ENCODE measurements at regions not wholly inside any gene's neighbourhood (a gene's known extent, or its start where the extent isn't known, plus 50 kb on each side); places are given as distances from the start of the nearest gene placed in this dataset.

- Histone ChIP-seq H3K9ac (no peak overlapping the region), H3K4me1 (peaks cover 18% of the 10 kb centered on the region), H3K4me2 (peak overlapping the region; percentile 31), H3K27me3 (no peaks in the 10 kb centered on the region), H3K4me3 (no peak overlapping the region), H3K27ac (no peak overlapping the region), H3K9me3 (no peaks in the 10 kb centered on the region), H4K20me1 (no peaks in the 10 kb centered on the region), H3K36me3 (no peaks in the 10 kb centered on the region)
- TF ChIP-seq Cebpa-rat (IDR thresholded peaks at IDR 0.05): no peak
Observed at GRCh38 chr3:193831495-193832455, 238.8 kb downstream of the OPA1 start.

- Histone ChIP-seq H3K36me3 (no peaks in the 10 kb centered on the region), H3K4me3 (no peak overlapping the region), H3K4me1 (peaks cover 9% of the 10 kb centered on the region), H4K20me1 (no peaks in the 10 kb centered on the region), H3K27me3 (no peaks in the 10 kb centered on the region), H3K9me3 (no peaks in the 10 kb centered on the region), H3K27ac (no peak overlapping the region), H3K4me2 (no peak overlapping the region), H3K9ac (no peak overlapping the region)
- TF ChIP-seq Cebpa-rat (IDR thresholded peaks at IDR 0.05): no peak
Observed at GRCh38 chr3:193832833-193833413, 239.9 kb downstream of the OPA1 start.

DNA sequence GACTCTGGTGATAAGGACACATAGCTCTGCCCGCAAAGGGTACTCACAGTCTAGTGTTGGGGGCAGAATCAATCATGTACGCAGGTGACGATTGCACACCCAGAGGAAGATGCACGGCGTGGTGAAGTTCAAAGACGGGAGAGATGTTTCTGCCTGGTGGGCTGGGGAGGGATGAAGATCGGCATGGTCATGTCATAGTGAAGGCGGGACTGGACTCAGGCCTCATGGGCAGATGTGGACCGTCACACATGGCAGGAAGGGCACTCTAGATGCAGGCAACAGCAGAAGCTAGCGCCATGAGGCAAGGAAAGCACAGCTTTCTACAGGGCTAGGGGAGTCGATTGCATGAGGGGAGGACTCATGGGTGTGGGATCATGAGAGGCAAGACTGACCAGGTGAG lies 240.6 kb downstream of the OPA1 start:
- Histone ChIP-seq H3K4me3 (no peak overlapping the region), H3K4me1 (peaks cover 9% of the 10 kb centered on the region), H3K27ac (no peak overlapping the region), H4K20me1 (no peaks in the 10 kb centered on the region), H3K27me3 (no peaks in the 10 kb centered on the region), H3K36me3 (no peaks in the 10 kb centered on the region), H3K9me3 (no peaks in the 10 kb centered on the region), H3K4me2 (no peak overlapping the region), H3K9ac (no peak overlapping the region)
- TF ChIP-seq Cebpa-rat (IDR thresholded peaks at IDR 0.05): no peak

GRCh38 chr3:193835414-193835813 lies 242.4 kb downstream of the OPA1 start:
- Histone ChIP-seq H3K36me3 (no peaks in the 10 kb centered on the region), H3K27me3 (no peaks in the 10 kb centered on the region), H3K27ac (no peak overlapping the region), H3K9me3 (no peaks in the 10 kb centered on the region), H3K9ac (no peak overlapping the region), H4K20me1 (no peaks in the 10 kb centered on the region), H3K4me1 (peaks cover 9% of the 10 kb centered on the region), H3K4me3 (no peak overlapping the region), H3K4me2 (no peak overlapping the region)
- no peak for TF ChIP-seq Cebpa-rat (IDR thresholded peaks at IDR 0.05)

GRCh38 chr3:193836511-193836910 lies 243.5 kb downstream of the OPA1 start:
- no peaks in the 10 kb centered on the region for H3K27me3 ChIP-seq
- no peak overlapping the region for H3K4me2 ChIP-seq
- H3K9me3 ChIP-seq: no peaks in the 10 kb centered on the region
- H3K36me3 ChIP-seq: no peaks in the 10 kb centered on the region
- H4K20me1 ChIP-seq: no peaks in the 10 kb centered on the region
- peaks cover 6% of the 10 kb centered on the region for H3K4me1 ChIP-seq
- no peak overlapping the region for H3K27ac ChIP-seq
- TF ChIP-seq Cebpa-rat (IDR thresholded peaks at IDR 0.05): no peak
- no peak overlapping the region for H3K4me3 ChIP-seq
- H3K9ac ChIP-seq: no peak overlapping the region

DNA sequence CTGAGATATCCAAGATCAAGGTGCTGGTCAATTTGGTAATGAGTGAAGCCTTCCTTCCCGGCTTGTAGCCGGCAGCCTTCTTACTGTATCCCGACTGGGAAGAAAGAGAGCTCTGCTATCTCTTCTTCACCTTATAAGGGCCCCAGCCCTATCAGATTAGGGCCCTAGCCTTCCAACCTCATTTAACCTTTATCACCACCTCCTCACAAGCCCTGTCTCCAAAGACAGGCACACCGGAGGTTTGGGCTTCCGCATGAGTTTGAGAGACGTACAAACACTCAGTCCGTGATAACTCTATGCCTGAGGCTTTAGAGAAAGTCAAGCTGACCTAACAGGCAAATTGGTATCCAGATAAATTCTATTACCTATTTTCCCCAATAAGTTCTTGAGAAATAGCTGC lies 243.9 kb downstream of the OPA1 start:
- TF ChIP-seq Cebpa-rat (IDR thresholded peaks at IDR 0.05): no peak
- Histone ChIP-seq H3K27ac (no peak overlapping the region), H3K9ac (no peak overlapping the region), H3K4me1 (peaks cover 6% of the 10 kb centered on the region; the same call in 1 of the 2 replicates), H3K9me3 (no peaks in the 10 kb centered on the region), H3K27me3 (no peaks in the 10 kb centered on the region), H3K36me3 (no peaks in the 10 kb centered on the region), H4K20me1 (no peaks in the 10 kb centered on the region), H3K4me2 (no peak overlapping the region), H3K4me3 (no peak overlapping the region)

DNA sequence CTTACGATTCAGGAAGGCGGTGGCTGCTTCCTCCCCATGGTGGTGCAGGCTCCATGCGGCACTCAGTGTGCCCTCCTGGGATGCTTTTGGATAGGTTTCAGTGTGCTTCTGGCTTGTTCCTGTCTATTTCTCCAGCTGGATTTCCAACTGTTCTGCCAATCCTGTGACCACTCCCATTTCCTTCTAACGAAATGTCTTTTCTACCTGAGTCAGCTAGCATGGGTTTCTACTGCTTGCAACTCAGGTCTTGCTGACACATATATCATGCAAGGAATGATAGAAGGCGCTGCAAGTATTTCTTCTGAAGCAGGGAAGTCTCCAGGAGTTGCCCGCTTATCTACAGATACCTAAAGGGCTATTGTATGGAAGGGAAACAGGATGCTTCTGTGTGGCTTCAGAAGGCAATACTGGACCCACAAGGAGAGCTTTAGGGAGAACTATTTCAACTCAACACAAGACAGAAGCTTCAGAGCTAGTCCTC lies 244.4 kb downstream of the OPA1 start:
- no peak overlapping the region for H3K4me3 ChIP-seq
- no peaks in the 10 kb centered on the region for H3K27me3 ChIP-seq
- H3K4me2 ChIP-seq: no peak overlapping the region
- no peak for TF ChIP-seq Cebpa-rat (IDR thresholded peaks at IDR 0.05)
- no peak overlapping the region for H3K9ac ChIP-seq
- H3K36me3 ChIP-seq: no peaks in the 10 kb centered on the region
- no peaks in the 10 kb centered on the region for H4K20me1 ChIP-seq
- H3K4me1 ChIP-seq: 0 out of 2 replicates have a peak, but pooled peaks cover 5% of the 10 kb centered on the region
- no peaks in the 10 kb centered on the region for H3K9me3 ChIP-seq
- no peak overlapping the region for H3K27ac ChIP-seq

DNA sequence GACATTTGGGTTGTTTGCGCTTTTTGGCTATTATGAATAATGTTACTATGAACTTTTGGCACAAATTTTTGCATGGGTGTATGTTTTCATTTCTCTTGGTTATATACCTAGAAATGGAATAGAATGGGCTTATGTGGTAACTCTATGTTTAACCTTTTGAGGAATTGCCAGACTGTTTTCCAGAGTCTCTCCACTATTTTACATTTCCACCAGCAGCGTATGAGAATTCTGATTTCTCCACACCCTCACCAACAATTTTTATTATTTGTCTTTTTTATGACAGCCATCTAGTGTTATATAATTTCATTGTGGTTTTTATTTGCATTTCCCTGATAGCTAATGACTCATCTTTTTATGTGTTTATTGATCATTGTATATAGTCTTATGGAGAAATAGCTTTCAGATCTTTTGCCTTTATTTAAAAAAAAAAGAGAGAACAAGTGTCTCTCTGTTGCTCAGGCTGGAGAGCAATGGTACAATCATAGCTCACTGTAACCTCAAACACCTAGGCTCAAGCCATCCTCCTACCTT lies 247.2 kb downstream of the OPA1 start:
- Histone ChIP-seq H3K27ac (no peak overlapping the region), H3K4me3 (no peak overlapping the region), H4K20me1 (no peaks in the 10 kb centered on the region), H3K9me3 (no peaks in the 10 kb centered on the region), H3K4me1 (0 out of 2 replicates have a peak, but pooled peaks cover 5% of the 10 kb centered on the region), H3K9ac (no peak overlapping the region), H3K4me2 (no peak overlapping the region), H3K36me3 (no peaks in the 10 kb centered on the region), H3K27me3 (no peaks in the 10 kb centered on the region)
- TF ChIP-seq Cebpa-rat (IDR thresholded peaks at IDR 0.05): no peak

- H3K4me3 ChIP-seq: no peak overlapping the region
- no peaks in the 10 kb centered on the region for H4K20me1 ChIP-seq
- no peak overlapping the region for H3K27ac ChIP-seq
- no peak overlapping the region for H3K4me2 ChIP-seq
- no peak overlapping the region for H3K9ac ChIP-seq
- H3K27me3 ChIP-seq: no peaks in the 10 kb centered on the region
- H3K36me3 ChIP-seq: no peaks in the 10 kb centered on the region
- TF ChIP-seq Cebpa-rat (IDR thresholded peaks at IDR 0.05): no peak
- no peaks in the 10 kb centered on the region for H3K9me3 ChIP-seq
- H3K4me1 ChIP-seq: 0 out of 2 replicates have a peak, but pooled peaks cover 5% of the 10 kb centered on the region
Observed at GRCh38 chr3:193841581-193841980, 248.6 kb downstream of the OPA1 start.

All from BLaER1 (cell line).